ENCODE measurements at regions not wholly inside any gene's neighbourhood (a gene's known extent, or its start where the extent isn't known, plus 50 kb on each side); places are given as distances from the start of the nearest gene placed in this dataset.

GRCh38 chr2:176534798-176535466, 265.7 kb downstream of the MTX2 start:
- TF ChIP-seq CTCF (IDR thresholded peaks at IDR 0.05; ENCODE audit: insufficient read depth, low read depth, low read length): no peak
- no peak for DNase-seq (ENCODE audit: low read depth)
- ChIA-PET POLR2A (no interaction called here), CTCF (interaction anchor here (1.0 to 1.4 kb wide), 2 partner anchors 18 to 395 kb away, joined by 3 to 4 read pairs; no protein-coding TSS in a partner anchor)
- Histone ChIP-seq H3K27me3 (ENCODE audit: control insufficient read depth, insufficient read depth, low read length) (peaks cover 1% of the 10 kb centered on the region; the same call in 1 of the 2 replicates), H3K36me3 (ENCODE audit: control insufficient read depth, insufficient read depth, low read length) (no peaks in the 10 kb centered on the region), H3K4me3 (ENCODE audit: low read depth, low read length) (no peak overlapping the region)

- peaks cover 1% of the 10 kb centered on the region; the same call in 1 of the 2 replicates for H3K27me3 ChIP-seq (ENCODE audit: control insufficient read depth, insufficient read depth, low read length)
- H3K36me3 ChIP-seq (ENCODE audit: control insufficient read depth, insufficient read depth, low read length): no peaks in the 10 kb centered on the region
- ChIA-PET CTCF (interaction anchor here (1.0 kb wide), 1 partner anchor 17 kb away, joined by 3 read pairs; no protein-coding TSS in a partner anchor), POLR2A (no interaction called here)
- no peak for TF ChIP-seq CTCF (IDR thresholded peaks at IDR 0.05; ENCODE audit: insufficient read depth, low read depth, low read length)
- DNase-seq (ENCODE audit: low read depth): no peak
- no peak overlapping the region for H3K4me3 ChIP-seq (ENCODE audit: low read depth, low read length)
Observed at GRCh38 chr2:176535467-176536113, 266.3 kb downstream of the MTX2 start.

GRCh38 chr2:176536439-176537133, 267.3 kb downstream of the MTX2 start:
- H3K36me3 ChIP-seq (ENCODE audit: control insufficient read depth, insufficient read depth, low read length): no peaks in the 10 kb centered on the region
- peaks cover 1% of the 10 kb centered on the region; the same call in 1 of the 2 replicates for H3K27me3 ChIP-seq (ENCODE audit: control insufficient read depth, insufficient read depth, low read length)
- DNase-seq (ENCODE audit: low read depth): no peak
- ChIA-PET POLR2A (no interaction called here), CTCF (interaction anchor here (1.0 kb wide), 1 partner anchor 18 kb away, joined by 3 read pairs; no protein-coding TSS in a partner anchor)
- H3K4me3 ChIP-seq (ENCODE audit: low read depth, low read length): no peak overlapping the region
- no peak for TF ChIP-seq CTCF (IDR thresholded peaks at IDR 0.05; ENCODE audit: insufficient read depth, low read depth, low read length)

GRCh38 chr2:176537932-176538331, 268.7 kb downstream of the MTX2 start:
- no peak for TF ChIP-seq CTCF (IDR thresholded peaks at IDR 0.05; ENCODE audit: insufficient read depth, low read depth, low read length)
- Histone ChIP-seq H3K27me3 (ENCODE audit: control insufficient read depth, insufficient read depth, low read length) (peaks cover 3% of the 10 kb centered on the region), H3K4me3 (ENCODE audit: low read depth, low read length) (no peak overlapping the region), H3K36me3 (ENCODE audit: control insufficient read depth, insufficient read depth, low read length) (no peaks in the 10 kb centered on the region)
- DNase-seq (ENCODE audit: low read depth): no peak
- ChIA-PET POLR2A (no interaction called here), CTCF (no interaction called here)

GRCh38 chr2:176540995-176541394, 271.8 kb downstream of the MTX2 start:
- Histone ChIP-seq H3K4me3 (ENCODE audit: low read depth, low read length) (no peak overlapping the region), H3K27me3 (ENCODE audit: control insufficient read depth, insufficient read depth, low read length) (peaks cover 5% of the 10 kb centered on the region), H3K36me3 (ENCODE audit: control insufficient read depth, insufficient read depth, low read length) (no peaks in the 10 kb centered on the region)
- POLR2A ChIA-PET: no interaction called here
- DNase-seq (ENCODE audit: low read depth): no peak
- CTCF ChIA-PET: no interaction called here
- no peak for TF ChIP-seq CTCF (IDR thresholded peaks at IDR 0.05; ENCODE audit: insufficient read depth, low read depth, low read length)
